K562 (cell line): ENCODE measurements at regions not wholly inside any gene's neighbourhood (a gene's known extent, or its start where the extent isn't known, plus 50 kb on each side); places are given as distances from the start of the nearest gene placed in this dataset.

Experiments used
- CEBPG ChIP-seq, 3 experiments: fragments of 200-800 bp in 1 of 3; sonication (Bioruptor generic) in 1 of 3; sonication (generic) in 1 of 3; formaldehyde crosslinking in 1 of 3; IDR thresholded peaks in 2 of 3; conservative IDR thresholded peaks in 1 of 3; 2 replicates each; pipeline versions ENCODE4 v1.6.1 to v1.8.0; 2016 to 2022; ENCODE audit warnings: missing compliant biosample characterization in 2 of 3, missing genetic modification characterization in 2 of 3, mild to moderate bottlenecking in 1 of 3, missing genetic modification reagents in 1 of 3
- CREB1 ChIP-seq, 2 experiments: sonication (generic) in 1 of 2; formaldehyde crosslinking in 1 of 2; IDR thresholded peaks; 2 replicates each; pipeline versions ENCODE4 v1.6.1 to v1.8.0; 2012 to 2022; ENCODE audit warnings: inconsistent platforms in 1 of 2, mild to moderate bottlenecking in 1 of 2, missing genetic modification reagents in 1 of 2, moderate library complexity in 1 of 2
- DNMT1 ChIP-seq: fragments of 450-650 bp; IDR thresholded peaks from 2 replicates; pipeline ENCODE4 v1.6.1; 2016; ENCODE audit warnings: antibody characterized with exemption, mild to moderate bottlenecking
- GTF3C2 ChIP-seq: IDR thresholded peaks from 3 replicates; pipeline ENCODE4 v1.6.1; 2011; ENCODE audit warnings: borderline replicate concordance, mild to moderate bottlenecking, moderate library complexity; ENCODE audit not compliant: insufficient read length; ENCODE audit errors: extremely low read depth
- HOXB6 ChIP-seq: fragments of 250-450 bp; sonication (Bioruptor Pico); IDR thresholded peaks from 2 replicates; pipeline ENCODE4 v1.5.1; 2022; ENCODE audit warnings: mild to moderate bottlenecking, borderline replicate concordance
- NEUROD1 ChIP-seq: fragments of 150-350 bp; IDR thresholded peaks from 2 replicates; pipeline ENCODE4 v1.6.1; 2014; ENCODE audit warnings: borderline replicate concordance, low read length, low read depth; ENCODE audit not compliant: partially characterized antibody
- SRSF3 ChIP-seq: fragments of 200-400 bp; formaldehyde crosslinking; IDR thresholded peaks from 2 replicates; pipeline ENCODE4 v1.6.1; 2016; ENCODE audit warnings: mild to moderate bottlenecking, low read length, moderate library complexity; ENCODE audit not compliant: insufficient read depth
- STAT6 ChIP-seq: sonication (generic); formaldehyde crosslinking; IDR thresholded peaks from 2 replicates; pipeline ENCODE4 v1.8.1; 2023; ENCODE audit warnings: mild to moderate bottlenecking, missing genetic modification reagents
- TF ChIP-seq, protein P1 (sequence below), 2 experiments: fragments of 450-650 bp; formaldehyde crosslinking in 1 of 2; IDR thresholded peaks; 2 replicates each; pipeline versions ENCODE4 v1.4.0 to v1.6.1; 2014 to 2020; ENCODE audit warnings: mild to moderate bottlenecking in 2 of 2, borderline replicate concordance in 1 of 2, low read depth in 1 of 2

DNA sequence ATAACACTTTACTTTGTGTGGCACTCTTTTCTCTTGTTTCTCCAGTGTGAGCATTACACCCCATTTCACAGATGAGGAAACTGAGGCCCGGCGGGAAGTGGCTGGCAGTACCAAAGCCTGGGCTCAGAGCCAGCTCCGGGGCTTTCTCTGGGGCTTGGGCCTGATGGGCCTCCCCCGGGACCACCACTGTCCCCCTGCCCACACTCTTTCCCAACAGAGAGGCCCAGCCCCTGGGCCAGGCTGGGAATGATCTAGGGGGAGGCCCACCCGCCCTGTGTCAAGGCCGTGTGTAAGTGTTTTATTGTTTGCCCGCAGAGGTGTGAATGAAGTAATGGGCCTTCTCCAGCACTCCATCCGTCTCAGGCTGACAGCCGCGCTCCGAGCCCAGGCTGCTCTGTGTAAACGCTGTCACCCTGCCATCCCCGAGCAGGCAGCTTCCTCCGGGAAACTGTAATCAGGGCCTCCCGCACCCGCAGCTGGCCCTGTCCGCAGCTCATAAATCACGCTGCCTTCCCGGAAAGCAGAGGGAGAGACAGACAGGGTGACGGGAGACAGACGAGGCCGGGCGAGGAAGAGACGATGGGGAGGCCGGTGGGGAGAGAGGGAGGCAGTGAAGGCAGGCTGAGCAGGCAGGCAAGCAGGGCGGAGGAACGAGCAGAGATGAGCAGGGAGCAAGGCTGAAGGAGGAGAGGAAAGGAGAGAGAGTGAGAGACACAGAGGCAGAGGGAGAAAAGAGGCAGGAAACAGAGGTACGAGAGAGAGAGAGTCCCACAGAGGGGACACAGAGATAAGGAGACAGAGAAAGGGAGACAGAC, 109.7 kb upstream of the ZBTB40 start (continued):
- TF ChIP-seq CREB1 (IDR thresholded peaks at IDR 0.05) (no peak), CREB1 (CRISPR knock-in tag; IDR thresholded peaks at IDR 0.05) (no peak), HOXB6 (CRISPR knock-in tag) (no peak), DNMT1 (no peak), NEUROD1 (no peak), CEBPG (CRISPR knock-in tag; IDR thresholded peaks at IDR 0.05) (no peak), CEBPG (tag; conservative IDR thresholded peaks at IDR 0.05 in 1 of 2, IDR thresholded peaks at IDR 0.05 in 1 of 2) (0 out of 4 replicates have a peak, but pooled peaks of 1 of the 2 experiments have one; percentile 28), STAT6 (no peak), GTF3C2 (no peak), SRSF3 (no peak)
- TF ChIP-seq, protein P1, sequence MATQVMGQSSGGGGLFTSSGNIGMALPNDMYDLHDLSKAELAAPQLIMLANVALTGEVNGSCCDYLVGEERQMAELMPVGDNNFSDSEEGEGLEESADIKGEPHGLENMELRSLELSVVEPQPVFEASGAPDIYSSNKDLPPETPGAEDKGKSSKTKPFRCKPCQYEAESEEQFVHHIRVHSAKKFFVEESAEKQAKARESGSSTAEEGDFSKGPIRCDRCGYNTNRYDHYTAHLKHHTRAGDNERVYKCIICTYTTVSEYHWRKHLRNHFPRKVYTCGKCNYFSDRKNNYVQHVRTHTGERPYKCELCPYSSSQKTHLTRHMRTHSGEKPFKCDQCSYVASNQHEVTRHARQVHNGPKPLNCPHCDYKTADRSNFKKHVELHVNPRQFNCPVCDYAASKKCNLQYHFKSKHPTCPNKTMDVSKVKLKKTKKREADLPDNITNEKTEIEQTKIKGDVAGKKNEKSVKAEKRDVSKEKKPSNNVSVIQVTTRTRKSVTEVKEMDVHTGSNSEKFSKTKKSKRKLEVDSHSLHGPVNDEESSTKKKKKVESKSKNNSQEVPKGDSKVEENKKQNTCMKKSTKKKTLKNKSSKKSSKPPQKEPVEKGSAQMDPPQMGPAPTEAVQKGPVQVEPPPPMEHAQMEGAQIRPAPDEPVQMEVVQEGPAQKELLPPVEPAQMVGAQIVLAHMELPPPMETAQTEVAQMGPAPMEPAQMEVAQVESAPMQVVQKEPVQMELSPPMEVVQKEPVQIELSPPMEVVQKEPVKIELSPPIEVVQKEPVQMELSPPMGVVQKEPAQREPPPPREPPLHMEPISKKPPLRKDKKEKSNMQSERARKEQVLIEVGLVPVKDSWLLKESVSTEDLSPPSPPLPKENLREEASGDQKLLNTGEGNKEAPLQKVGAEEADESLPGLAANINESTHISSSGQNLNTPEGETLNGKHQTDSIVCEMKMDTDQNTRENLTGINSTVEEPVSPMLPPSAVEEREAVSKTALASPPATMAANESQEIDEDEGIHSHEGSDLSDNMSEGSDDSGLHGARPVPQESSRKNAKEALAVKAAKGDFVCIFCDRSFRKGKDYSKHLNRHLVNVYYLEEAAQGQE (IDR thresholded peaks at IDR 0.05; ENCODE audit: borderline replicate concordance): no peak
- TF ChIP-seq, protein P1 (CRISPR knock-in tag; IDR thresholded peaks at IDR 0.05; ENCODE audit: low read depth): no peak
